HL-60 (cell line): ENCODE measurements at regions not wholly inside any gene's neighbourhood (a gene's known extent, or its start where the extent isn't known, plus 50 kb on each side); places are given as distances from the start of the nearest gene placed in this dataset.

Experiments used
- CTCF ChIP-seq: IDR thresholded peaks from one replicate; pipeline ENCODE4 v1.5.1; 2011; ENCODE audit warnings: low read length, control low read depth, inconsistent platforms; ENCODE audit not compliant: insufficient read depth
- GABPA ChIP-seq: IDR thresholded peaks from 2 replicates; pipeline ENCODE4 v1.6.1; 2012; ENCODE audit warnings: low read depth
- POLR2AphosphoS5 ChIP-seq: IDR thresholded peaks from 2 replicates; pipeline ENCODE4 v1.6.1; 2012; ENCODE audit warnings: low read depth
- REST ChIP-seq: IDR thresholded peaks from 2 replicates; pipeline ENCODE4 v1.6.1; 2012; ENCODE audit warnings: low read depth; ENCODE audit not compliant: insufficient replicate concordance
- SPI1 ChIP-seq: IDR thresholded peaks from 2 replicates; pipeline ENCODE4 v1.6.1; 2012; ENCODE audit warnings: low read depth, mild to moderate bottlenecking, borderline replicate concordance

GRCh38 chr4:75195111-75195510 is 262.2 kb downstream of the PARM1 start:
- TF ChIP-seq POLR2AphosphoS5, result no peak
- no peak for TF ChIP-seq GABPA
- no peak for TF ChIP-seq REST
- TF ChIP-seq CTCF, result no peak
- TF ChIP-seq SPI1, result no peak
